CD4-positive, CD25-positive, alpha-beta regulatory T cell (primary cell): ENCODE measurements at regions not wholly inside any gene's neighbourhood (a gene's known extent, or its start where the extent isn't known, plus 50 kb on each side); places are given as distances from the start of the nearest gene placed in this dataset.

ENCODE experiments used
- ATAC-seq, 2 donors: fragments of 150-1000 bp; cut with Tn5 transposase; one replicate each; pipeline ENCODE4 v1.10.0; 2021; ENCODE audit warnings: low read depth in 2 of 2, moderate number of reproducible peaks in 2 of 2, moderate library complexity in 1 of 2
- DNase-seq, 3 donors: peaks; one replicate each; pipeline versions ENCODE4 v3.0.0 to v3.0.0-alpha.2; 2012 to 2022; ENCODE audit warnings: mixed read lengths in 1 of 3
- H3K27ac ChIP-seq: one replicate; pipeline ENCODE4 v1.7.0; 2013; ENCODE audit warnings: mild to moderate bottlenecking, low read length; ENCODE audit not compliant: insufficient read depth, poor library complexity, severe bottlenecking
- H3K27me3 ChIP-seq: one replicate; pipeline ENCODE4 v1.7.0; 2013; ENCODE audit warnings: low read length; ENCODE audit not compliant: control insufficient read depth, insufficient read depth
- H3K36me3 ChIP-seq: one replicate; pipeline ENCODE4 v1.7.0; 2013; ENCODE audit warnings: mild to moderate bottlenecking, low read length, moderate library complexity; ENCODE audit not compliant: control insufficient read depth, insufficient read depth
- H3K4me1 ChIP-seq: 2 replicates; pipeline ENCODE4 v1.7.0; 2013; ENCODE audit warnings: mild to moderate bottlenecking, low read length; ENCODE audit not compliant: insufficient read depth, control insufficient read depth, poor library complexity, severe bottlenecking
- H3K4me3 ChIP-seq: one replicate; pipeline ENCODE4 v1.7.0; 2013; ENCODE audit warnings: low read depth, mild to moderate bottlenecking, low read length, moderate library complexity
- H3K9me3 ChIP-seq, 2 experiments: 1 replicate in 1 of 2; 2 replicates in 1 of 2; pipeline ENCODE4 v1.7.0; 2013; ENCODE audit warnings: low read length in 2 of 2, mild to moderate bottlenecking in 1 of 2, moderate library complexity in 1 of 2; ENCODE audit not compliant: control insufficient read depth in 2 of 2
- H3K27ac Mint-ChIP-seq, 3 donors: one replicate each; pipeline ENCODE4 v1.8.0; 2020 to 2022; ENCODE audit warnings: mild to moderate bottlenecking in 3 of 3, mixed read lengths in 3 of 3, moderate library complexity in 2 of 3
- H3K27me3 Mint-ChIP-seq: one replicate; pipeline ENCODE4 v1.8.0; 2022; ENCODE audit warnings: mild to moderate bottlenecking, mixed read lengths
- H3K36me3 Mint-ChIP-seq: one replicate; pipeline ENCODE4 v1.8.0; 2020; ENCODE audit warnings: mixed read lengths
- H3K4me1 Mint-ChIP-seq, 4 donors: one replicate each; pipeline ENCODE4 v1.8.0; 2020 to 2022; ENCODE audit warnings: mixed read lengths in 4 of 4, mild to moderate bottlenecking in 1 of 4
- H3K4me3 Mint-ChIP-seq, 4 donors: one replicate each; pipeline ENCODE4 v1.8.0; 2020 to 2022; ENCODE audit warnings: mild to moderate bottlenecking in 4 of 4, mixed read lengths in 4 of 4, moderate library complexity in 3 of 4
- H3K9me3 Mint-ChIP-seq, 7 donors: one replicate each; pipeline ENCODE4 v1.8.0; 2020 to 2022; ENCODE audit warnings: mixed read lengths in 7 of 7, mild to moderate bottlenecking in 3 of 7, moderate library complexity in 2 of 7

DNA sequence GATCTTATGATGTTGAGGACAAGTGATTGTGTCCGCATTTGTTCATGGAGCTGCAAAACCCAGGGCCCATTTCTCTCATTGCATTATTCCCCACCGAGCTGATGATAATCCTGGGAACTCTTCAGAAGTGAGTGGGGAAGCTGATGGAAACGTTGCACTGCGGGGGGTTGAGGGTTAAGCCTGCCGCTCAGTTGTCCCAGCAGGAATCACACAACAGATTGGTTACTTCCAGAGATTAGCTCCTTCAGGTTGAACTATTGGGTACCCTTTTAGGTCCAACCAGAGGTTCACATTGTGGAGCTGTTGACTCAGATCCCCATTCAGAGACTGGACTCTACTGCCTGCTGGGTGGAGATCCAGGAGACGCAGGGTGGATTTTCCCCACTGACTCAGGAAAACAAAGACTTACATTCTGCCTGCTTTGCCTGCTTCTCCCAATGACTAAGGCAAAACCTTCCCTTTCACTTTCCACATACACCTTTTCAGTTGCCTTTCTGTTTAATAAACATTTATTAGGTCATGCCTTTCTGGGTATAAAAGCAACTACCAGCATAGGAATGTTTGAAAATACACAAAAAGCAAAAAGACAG lies 286.4 kb downstream of the TXNL1 start:
- Mint-ChIP-seq H3K36me3 (peaks cover 5% of the 10 kb centered on the region), H3K9me3 (peaks cover 3 to 11% (median 5%) of the 10 kb centered on the region in 7 donors), H3K27ac (no peak overlapping the region), H3K4me3 (no peak overlapping the region), H3K27me3 (no peaks in the 10 kb centered on the region), H3K4me1 (no peaks in the 10 kb centered on the region)
- DNase-seq (no peak), ATAC-seq (no peak)
- H3K27me3 ChIP-seq = no peaks in the 10 kb centered on the region
- no peaks in the 10 kb centered on the region for H3K36me3 ChIP-seq
- no peaks in the 10 kb centered on the region for H3K9me3 ChIP-seq
- H3K27ac ChIP-seq = no peak overlapping the region
- H3K4me1 ChIP-seq = no peaks in the 10 kb centered on the region
- H3K4me3 ChIP-seq = no peak overlapping the region

DNA sequence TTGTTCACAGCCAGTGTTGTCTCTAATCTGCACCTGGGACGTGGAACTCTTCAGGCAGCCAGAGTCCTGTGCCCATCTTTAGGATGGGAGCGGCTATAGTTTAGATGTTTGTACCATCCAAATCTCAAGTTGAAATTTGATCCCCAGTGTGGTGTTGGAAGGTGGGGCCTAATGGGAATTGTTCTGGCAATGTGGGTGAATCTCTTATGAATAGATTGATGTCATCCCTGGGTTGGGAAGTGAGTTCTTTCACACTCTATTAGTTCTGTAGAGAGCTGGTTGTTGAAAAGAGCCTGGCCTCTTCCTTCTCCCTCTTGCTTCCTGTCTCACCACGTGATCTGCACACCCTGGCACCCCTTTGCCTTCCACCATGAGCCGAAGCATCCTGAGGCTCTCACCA lies 300.9 kb downstream of the TXNL1 start:
- Histone ChIP-seq H3K27ac (no peak overlapping the region), H3K4me3 (no peak overlapping the region), H3K36me3 (no peaks in the 10 kb centered on the region), H3K27me3 (no peaks in the 10 kb centered on the region), H3K9me3 (no peaks in the 10 kb centered on the region), H3K4me1 (no peaks in the 10 kb centered on the region)
- Mint-ChIP-seq H3K27ac (no peak overlapping the region), H3K4me1 (no peaks in the 10 kb centered on the region), H3K27me3 (peaks cover 2% of the 10 kb centered on the region), H3K36me3 (no peaks in the 10 kb centered on the region), H3K4me3 (no peak overlapping the region), H3K9me3 (peaks cover 0 to 16% (median 2%) of the 10 kb centered on the region in 7 donors)
- DNase-seq (no peak), ATAC-seq (no peak)

- DNase-seq (no peak), ATAC-seq (no peak)
- Histone ChIP-seq H3K27me3 (no peaks in the 10 kb centered on the region), H3K4me1 (no peaks in the 10 kb centered on the region), H3K9me3 (no peaks in the 10 kb centered on the region), H3K36me3 (no peaks in the 10 kb centered on the region), H3K27ac (no peak overlapping the region), H3K4me3 (no peak overlapping the region)
- Mint-ChIP-seq H3K4me1 (no peaks in the 10 kb centered on the region), H3K27ac (no peak overlapping the region), H3K27me3 (peaks cover 5% of the 10 kb centered on the region), H3K4me3 (no peak overlapping the region), H3K36me3 (no peaks in the 10 kb centered on the region), H3K9me3 (peaks cover 0 to 4% (median 0%) of the 10 kb centered on the region in 7 donors)
These were observed 304.6 kb downstream of the TXNL1 start for GRCh38 chr18:56333839-56334238.

GRCh38 chr18:56333146-56333545 lies 305.2 kb downstream of the TXNL1 start:
- H3K27me3 Mint-ChIP-seq = peaks cover 5% of the 10 kb centered on the region
- H3K9me3 Mint-ChIP-seq = peaks cover 0 to 2% (median 0%) of the 10 kb centered on the region in 7 donors
- Histone ChIP-seq H3K4me3 (no peak overlapping the region), H3K4me1 (no peaks in the 10 kb centered on the region), H3K9me3 (no peaks in the 10 kb centered on the region), H3K36me3 (no peaks in the 10 kb centered on the region), H3K27ac (no peak overlapping the region), H3K27me3 (no peaks in the 10 kb centered on the region)
- H3K4me3 Mint-ChIP-seq = no peak overlapping the region
- DNase-seq = no peak
- no peaks in the 10 kb centered on the region for H3K4me1 Mint-ChIP-seq
- no peaks in the 10 kb centered on the region for H3K36me3 Mint-ChIP-seq
- no peak for ATAC-seq
- H3K27ac Mint-ChIP-seq = no peak overlapping the region

GRCh38 chr18:56332371-56332770 lies 306.0 kb downstream of the TXNL1 start:
- ATAC-seq (no peak), DNase-seq (no peak)
- H3K4me3 Mint-ChIP-seq = no peak overlapping the region
- peaks cover 5% of the 10 kb centered on the region for H3K27me3 Mint-ChIP-seq
- no peaks in the 10 kb centered on the region for H3K36me3 ChIP-seq
- no peaks in the 10 kb centered on the region for H3K36me3 Mint-ChIP-seq
- H3K4me1 ChIP-seq = no peaks in the 10 kb centered on the region
- no peaks in the 10 kb centered on the region for H3K4me1 Mint-ChIP-seq
- no peak overlapping the region for H3K27ac ChIP-seq
- H3K27me3 ChIP-seq = no peaks in the 10 kb centered on the region
- no peak overlapping the region for H3K27ac Mint-ChIP-seq
- no peaks in the 10 kb centered on the region for H3K9me3 ChIP-seq
- H3K9me3 Mint-ChIP-seq = no peaks in the 10 kb centered on the region
- no peak overlapping the region for H3K4me3 ChIP-seq

GRCh38 chr18:56330366-56331110 lies 307.9 kb downstream of the TXNL1 start:
- H3K9me3 Mint-ChIP-seq = no peaks in the 10 kb centered on the region
- H3K36me3 ChIP-seq = no peaks in the 10 kb centered on the region
- no peaks in the 10 kb centered on the region for H3K27me3 ChIP-seq
- ATAC-seq (no peak), DNase-seq (no peak)
- H3K4me3 ChIP-seq = no peak overlapping the region
- H3K27me3 Mint-ChIP-seq = peaks cover 5% of the 10 kb centered on the region
- H3K4me1 Mint-ChIP-seq = no peaks in the 10 kb centered on the region
- no peaks in the 10 kb centered on the region for H3K36me3 Mint-ChIP-seq
- H3K27ac ChIP-seq = no peak overlapping the region
- H3K4me3 Mint-ChIP-seq = no peak overlapping the region
- no peaks in the 10 kb centered on the region for H3K9me3 ChIP-seq
- H3K4me1 ChIP-seq = no peaks in the 10 kb centered on the region
- no peak overlapping the region for H3K27ac Mint-ChIP-seq

DNA sequence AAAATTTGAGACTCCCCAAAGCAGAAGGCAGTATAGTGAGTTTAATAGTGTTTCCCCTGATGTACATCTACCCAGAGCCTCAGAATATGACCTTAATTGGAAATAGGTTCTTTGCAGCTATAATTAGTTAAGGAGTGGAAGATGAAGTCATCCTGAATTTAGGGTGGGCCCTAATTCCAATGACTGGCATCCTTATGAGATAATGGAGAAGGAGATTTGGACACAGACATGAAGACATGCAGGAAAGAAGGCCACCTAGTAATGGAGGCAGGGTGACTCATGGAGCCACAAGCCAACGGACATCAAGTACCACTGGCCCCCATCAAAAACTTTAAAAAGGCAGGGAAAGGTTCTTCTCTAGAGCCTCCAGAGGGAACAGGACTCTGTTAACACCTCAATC lies 308.9 kb downstream of the TXNL1 start:
- no peak overlapping the region for H3K4me3 ChIP-seq
- H3K27ac Mint-ChIP-seq = no peak overlapping the region
- H3K4me3 Mint-ChIP-seq = no peak overlapping the region
- no peaks in the 10 kb centered on the region for H3K9me3 Mint-ChIP-seq
- H3K9me3 ChIP-seq = no peaks in the 10 kb centered on the region
- H3K4me1 ChIP-seq = no peaks in the 10 kb centered on the region
- no peaks in the 10 kb centered on the region for H3K36me3 Mint-ChIP-seq
- no peaks in the 10 kb centered on the region for H3K36me3 ChIP-seq
- H3K4me1 Mint-ChIP-seq = no peaks in the 10 kb centered on the region
- DNase-seq = no peak
- H3K27me3 ChIP-seq = no peaks in the 10 kb centered on the region
- peaks cover 5% of the 10 kb centered on the region for H3K27me3 Mint-ChIP-seq
- no peak overlapping the region for H3K27ac ChIP-seq
- no peak for ATAC-seq
